GM18517 (cell line): ENCODE measurements at regions not wholly inside any gene's neighbourhood (a gene's known extent, or its start where the extent isn't known, plus 50 kb on each side); places are given as distances from the start of the nearest gene placed in this dataset.

Experiments used
- ATAC-seq: cut with Tn5 transposase; IDR thresholded peaks from one replicate; pipeline ENCODE4 v1.9.1; 2021; ENCODE audit warnings: mild to moderate bottlenecking, moderate library complexity; ENCODE audit not compliant: unreplicated experiment

DNA sequence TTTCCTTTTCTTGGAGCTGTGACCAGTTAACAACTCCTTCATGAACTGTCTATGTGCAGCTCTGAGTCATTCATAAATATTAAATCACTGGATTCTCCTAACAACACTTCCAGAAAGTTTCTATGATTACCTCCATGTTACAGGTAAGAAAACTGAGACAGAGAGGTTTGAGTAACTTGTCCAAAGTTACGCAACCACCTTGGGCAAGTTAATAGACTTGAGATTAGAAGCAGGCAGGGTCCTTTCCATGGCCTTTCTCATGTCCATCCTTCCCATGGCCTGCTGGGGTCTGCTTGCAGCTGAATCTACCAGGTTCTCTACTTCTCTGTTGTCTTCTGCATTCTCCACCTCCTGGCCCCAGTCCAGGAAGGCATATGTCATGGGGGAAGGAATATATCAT, 648.8 kb upstream of the MKI67 start:
- no peak for ATAC-seq

- ATAC-seq, result no peak
These were observed 649.5 kb upstream of the MKI67 start for GRCh38 chr10:128775743-128776142.

- ATAC-seq, result no peak
These were observed 650.5 kb upstream of the MKI67 start for GRCh38 chr10:128776673-128777252.

- no peak for ATAC-seq
These were observed 651.1 kb upstream of the MKI67 start for GRCh38 chr10:128777342-128777741.

DNA sequence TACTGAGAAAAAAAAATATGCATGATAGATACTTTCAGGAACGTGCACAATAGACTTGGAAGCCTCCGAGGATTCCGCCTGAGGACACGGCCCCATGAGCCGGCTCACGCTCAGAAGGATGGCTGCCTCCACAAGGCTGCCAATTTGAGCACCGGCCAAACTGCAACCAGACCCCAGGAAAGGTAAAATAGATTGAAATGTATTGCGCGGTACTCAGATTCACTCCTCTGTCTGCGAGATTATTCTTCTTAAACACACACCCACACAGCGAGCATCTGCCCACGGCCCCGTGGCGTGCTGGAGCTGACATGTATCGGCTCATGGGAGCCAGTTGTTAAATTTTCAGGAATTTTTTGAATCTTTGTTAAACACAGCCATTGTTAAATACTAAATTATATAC, 653.2 kb upstream of the MKI67 start:
- no peak for ATAC-seq

DNA sequence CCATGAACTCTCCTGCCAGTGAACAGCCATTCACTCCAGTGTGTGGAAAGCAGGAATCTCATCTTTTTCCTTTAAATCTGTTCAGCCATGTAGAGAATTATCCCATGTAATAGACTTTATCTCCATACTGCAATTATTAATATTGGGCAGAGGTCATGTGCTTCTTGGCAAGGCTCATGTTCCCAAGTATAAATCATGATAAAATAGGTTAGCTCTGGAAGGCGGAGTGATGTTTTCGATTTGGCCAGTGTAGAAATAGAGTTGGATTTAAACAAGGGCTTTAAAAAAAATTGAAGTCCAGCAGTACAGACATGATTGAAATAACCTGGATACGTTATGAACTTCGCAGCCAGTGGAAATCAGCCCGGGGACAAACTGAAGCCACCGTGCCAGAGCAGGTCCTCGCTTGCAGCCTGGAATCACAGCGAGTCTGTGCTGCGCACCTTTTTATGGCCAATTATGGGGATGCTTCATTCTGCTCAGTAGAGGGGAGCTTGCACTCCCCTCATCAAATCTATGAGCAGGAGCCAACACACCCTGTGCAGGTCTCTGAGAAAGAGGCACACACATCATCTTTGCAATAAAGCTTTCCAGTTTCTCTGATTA, 654.0 kb upstream of the MKI67 start:
- no peak for ATAC-seq

- ATAC-seq, result no peak
These were observed 655.4 kb upstream of the MKI67 start for GRCh38 chr10:128781637-128782036.

- no peak for ATAC-seq
These were observed 658.2 kb upstream of the MKI67 start for GRCh38 chr10:128784444-128784843.

DNA sequence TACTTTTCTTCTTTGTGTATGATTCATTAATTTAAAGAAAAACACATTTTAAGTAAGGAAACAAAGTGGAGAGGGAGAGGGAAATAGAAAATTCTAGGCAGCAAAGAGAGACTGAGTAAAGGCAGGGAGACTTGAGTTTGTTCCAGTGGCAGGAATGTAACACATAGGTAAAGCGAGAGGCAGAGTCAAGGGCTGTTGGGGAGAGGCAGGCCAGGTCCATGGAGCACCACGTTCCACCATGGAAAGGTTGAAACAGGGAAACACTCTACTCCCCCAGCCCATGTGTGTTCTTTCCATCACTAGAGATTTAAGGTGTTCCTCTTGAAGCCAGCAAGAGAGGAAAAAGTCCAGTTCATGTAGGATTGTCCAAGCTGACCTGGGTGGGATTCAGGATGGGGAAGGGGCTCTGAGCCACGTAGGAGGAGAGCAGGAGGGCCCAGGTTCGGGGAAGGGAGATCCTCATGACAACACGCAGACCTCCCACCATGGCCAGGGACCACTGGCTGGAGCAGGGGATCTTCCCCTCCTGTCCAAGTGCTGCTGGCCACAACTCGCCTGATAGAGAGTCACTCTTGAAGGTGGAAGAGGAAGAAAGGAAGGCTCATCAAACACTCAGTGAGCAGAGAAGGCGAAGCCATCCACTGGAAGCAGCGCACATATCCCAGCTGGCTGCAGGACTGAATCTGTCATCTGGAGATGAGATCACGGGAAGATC, 666.4 kb upstream of the MKI67 start:
- ATAC-seq, result no peak

DNA sequence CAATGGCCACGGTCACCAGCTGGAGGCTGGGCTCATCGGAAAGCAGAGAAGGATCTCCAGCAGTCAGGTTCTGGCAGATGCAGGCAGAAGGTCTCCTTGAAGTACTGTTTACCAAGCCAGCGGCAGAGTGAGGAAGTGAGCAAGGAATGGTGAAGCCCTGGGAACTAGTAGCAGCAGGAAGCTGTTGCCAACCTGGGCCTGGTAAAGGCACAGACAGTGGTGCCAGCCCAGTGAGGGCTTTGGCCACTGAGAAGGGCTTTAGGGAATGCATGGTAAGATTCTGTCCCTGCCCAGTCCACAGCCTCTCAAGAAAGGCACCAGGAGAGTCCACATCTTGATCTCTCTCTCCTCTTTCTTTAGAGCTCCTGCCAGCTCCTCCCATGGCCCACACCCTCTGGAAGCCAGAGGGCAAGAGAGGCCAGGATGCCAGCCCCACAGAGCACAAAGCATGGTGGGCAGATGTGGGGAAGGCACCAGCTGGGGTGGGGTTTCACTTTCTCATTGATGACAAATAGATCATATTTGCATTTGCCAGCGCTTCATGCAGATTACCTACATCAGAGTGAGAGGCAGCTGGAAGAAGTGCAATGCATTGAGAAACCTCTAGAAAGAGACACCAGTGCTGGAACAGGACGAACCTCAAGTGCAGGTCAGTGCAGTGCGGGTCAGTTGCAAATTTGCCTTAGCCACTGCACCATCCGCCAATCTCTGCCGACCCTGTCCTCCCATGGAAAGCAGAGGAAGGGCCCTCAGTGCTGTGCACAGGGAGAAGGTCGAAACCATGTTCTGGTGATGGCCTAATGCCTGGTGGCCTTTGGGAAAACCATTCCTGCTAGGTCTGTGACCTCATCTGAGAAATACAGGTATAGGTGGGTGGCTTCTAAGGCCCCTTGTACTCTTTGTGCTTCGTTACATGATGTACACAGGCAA, 667.8 kb upstream of the MKI67 start:
- no peak for ATAC-seq

GRCh38 chr10:128796396-128796912, 670.2 kb upstream of the MKI67 start:
- ATAC-seq, result no peak

GRCh38 chr10:128802062-128802461, 665.0 kb upstream of the MGMT start:
- no peak for ATAC-seq

- ATAC-seq, result no peak
These were observed 663.3 kb upstream of the MGMT start for GRCh38 chr10:128803790-128804189.

DNA sequence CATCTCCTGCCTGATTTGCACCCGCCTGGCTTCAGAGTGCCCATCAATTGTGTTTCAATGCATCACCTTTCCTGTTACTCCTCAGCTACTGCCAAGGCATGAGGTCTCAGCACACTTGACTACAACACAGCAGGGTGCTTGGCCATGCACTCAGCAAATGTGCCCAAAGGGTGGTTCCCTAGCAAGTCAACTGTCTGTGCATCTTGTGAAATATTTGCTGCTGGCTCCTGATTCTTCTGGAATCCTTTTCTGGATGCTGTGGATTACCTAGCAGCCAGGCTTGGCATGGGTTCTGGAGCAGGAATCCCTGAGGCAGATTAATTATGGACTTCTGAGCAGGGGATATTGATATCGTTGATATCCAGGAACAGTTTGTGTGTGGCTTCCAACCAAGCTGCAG, 662.6 kb upstream of the MGMT start:
- no peak for ATAC-seq

- ATAC-seq, result no peak
These were observed 658.1 kb upstream of the MGMT start for GRCh38 chr10:128808921-128809440.

DNA sequence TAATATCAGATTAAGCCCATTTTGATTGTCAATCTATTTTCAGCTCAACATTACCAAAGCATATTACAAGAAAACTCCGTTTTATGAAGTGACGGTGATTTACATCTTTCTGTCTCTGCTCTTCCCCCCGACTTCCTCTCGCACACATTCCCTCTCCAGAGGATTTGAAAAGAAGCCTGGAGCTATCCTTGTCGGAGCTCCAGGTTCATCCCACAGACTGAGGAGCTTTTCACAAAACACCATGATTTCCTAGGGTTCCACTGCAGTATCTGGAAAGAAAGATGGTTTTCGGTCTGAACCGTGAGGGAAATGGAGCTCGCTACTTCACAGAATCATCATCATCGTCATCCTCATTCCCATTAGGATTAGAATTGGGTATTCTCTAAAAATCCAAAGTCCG, 655.5 kb upstream of the MGMT start:
- ATAC-seq, result no peak

GRCh38 chr10:128812000-128812399, 655.0 kb upstream of the MGMT start:
- no peak for ATAC-seq

DNA sequence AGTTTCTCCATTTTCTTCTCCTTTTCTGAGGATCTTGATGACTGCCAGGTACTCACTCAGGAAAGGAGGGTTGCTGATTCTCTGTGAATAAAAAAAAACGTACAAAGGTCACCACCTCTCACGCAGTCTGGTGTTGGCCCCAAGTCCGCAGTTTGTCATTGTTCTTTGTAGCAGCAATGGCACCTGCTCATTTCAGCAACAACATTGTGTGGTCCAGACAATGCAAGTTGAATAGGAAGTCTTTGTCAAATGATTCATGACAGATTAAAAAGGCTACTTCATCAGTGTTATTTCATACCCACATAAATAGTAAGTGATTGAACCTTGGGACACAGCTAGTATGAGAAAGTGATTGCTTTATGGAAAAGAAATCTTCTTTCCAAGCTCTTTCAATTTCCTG, 653.5 kb upstream of the MGMT start:
- ATAC-seq, result no peak

GRCh38 chr10:128814024-128814423, 653.0 kb upstream of the MGMT start:
- ATAC-seq, result no peak

DNA sequence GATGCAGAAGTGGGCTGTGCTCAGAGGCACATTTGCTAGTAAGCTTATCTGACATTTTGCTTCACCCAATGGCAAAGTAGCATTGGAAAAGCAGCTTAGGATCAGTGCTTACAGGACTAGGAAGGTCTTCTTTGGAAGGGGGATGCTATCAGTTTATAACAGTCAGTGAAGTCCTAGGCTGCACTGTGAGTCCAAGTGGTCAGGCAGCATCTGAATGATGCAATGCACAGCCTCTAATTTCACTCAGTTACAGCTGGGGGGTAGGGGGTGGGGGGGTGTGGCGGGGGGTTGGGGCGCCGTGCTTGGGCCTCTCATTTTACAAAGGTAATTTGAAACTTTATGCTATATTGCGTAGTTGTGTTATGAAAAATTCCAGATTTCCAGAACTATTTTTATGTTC, 652.3 kb upstream of the MGMT start:
- no peak for ATAC-seq

GRCh38 chr10:128816726-128817125, 650.3 kb upstream of the MGMT start:
- no peak for ATAC-seq
